Caco-2 (cell line): ENCODE measurements at regions not wholly inside any gene's neighbourhood (a gene's known extent, or its start where the extent isn't known, plus 50 kb on each side); places are given as distances from the start of the nearest gene placed in this dataset.

Experiments used
- BruUV-seq: library from RNA; stranded (reverse); fragments of 400-500 nt; replicated peaks from 2 replicates; lab custom pipeline; 2021; lab: Mats Ljungman, UMichigan
- CTCF ChIA-PET: fragments of 300-600 bp; sonication (Branson Sonifier 250); formaldehyde crosslinking; loops from one replicate; lab custom pipeline; 2022; ENCODE audit warnings: antibody characterized with exemption; lab: Charles Lee
- POLR2A ChIA-PET: fragments of 300-600 bp; sonication (Branson Sonifier 250); formaldehyde crosslinking; loops from one replicate; lab custom pipeline; 2022; ENCODE audit warnings: antibody characterized with exemption; lab: Charles Lee
- DNase-seq, 2 experiments: peaks; one replicate each; pipeline versions ENCODE4 v3.0.0 to v3.0.0-alpha.2; 2020 to 2022
- H3K27me3 ChIP-seq: replicated peaks from 2 replicates; pipeline ENCODE4 v1.6.0; 2011; ENCODE audit warnings: low read length; ENCODE audit not compliant: control insufficient read depth, insufficient read depth
- H3K36me3 ChIP-seq: 2 replicates; pipeline ENCODE4 v1.5.1; 2011; ENCODE audit warnings: low read length; ENCODE audit not compliant: control insufficient read depth, insufficient read depth
- H3K4me1 ChIP-seq: fragments of 250-450 bp; sonication (Bioruptor Pico); 2 replicates; pipeline ENCODE4 v1.5.1; 2020; ENCODE audit warnings: mild to moderate bottlenecking
- H3K4me3 ChIP-seq: 2 replicates; pipeline ENCODE4 v1.5.1; 2011; ENCODE audit warnings: low read depth, mild to moderate bottlenecking, control low read depth, low read length
- H3K9me3 ChIP-seq: fragments of 250-450 bp; sonication (Bioruptor Pico); 2 replicates; pipeline ENCODE4 v1.5.1; 2020; ENCODE audit warnings: mild to moderate bottlenecking, moderate library complexity
- H3K27ac Mint-ChIP-seq: one replicate; pipeline ENCODE4 v1.8.0; 2022; ENCODE audit warnings: mixed read lengths; ENCODE audit not compliant: unreplicated experiment
- H3K27me3 Mint-ChIP-seq: one replicate; pipeline ENCODE4 v1.8.0; 2022; ENCODE audit warnings: mixed read lengths; ENCODE audit not compliant: insufficient read depth, unreplicated experiment
- H3K36me3 Mint-ChIP-seq: one replicate; pipeline ENCODE4 v1.8.0; 2022; ENCODE audit warnings: mild to moderate bottlenecking, mixed read lengths; ENCODE audit not compliant: insufficient read depth, unreplicated experiment
- H3K4me1 Mint-ChIP-seq: one replicate; pipeline ENCODE4 v1.8.0; 2022; ENCODE audit warnings: low read depth, mixed read lengths; ENCODE audit not compliant: unreplicated experiment
- H3K4me3 Mint-ChIP-seq: one replicate; pipeline ENCODE4 v1.8.0; 2022; ENCODE audit warnings: mild to moderate bottlenecking, moderate library complexity, mixed read lengths; ENCODE audit not compliant: unreplicated experiment
- H3K9me3 Mint-ChIP-seq: one replicate; pipeline ENCODE4 v1.8.0; 2022; ENCODE audit warnings: mixed read lengths; ENCODE audit not compliant: unreplicated experiment
- intact Hi-C: fragments of 100-400 bp; cut with micrococcal nuclease; formaldehyde crosslinking; loops from one replicate; pipeline ENCODE4 v1.10.0; 2022; ENCODE audit not compliant: unreplicated experiment
- TF ChIP-seq, protein P1 (sequence below), 2 experiments: fragments of 200-600 bp in 1 of 2; IDR thresholded peaks; 1 replicate in 1 of 2; 2 replicates in 1 of 2; pipeline versions ENCODE4 v1.5.1 to v1.8.0; 2011 to 2022; ENCODE audit warnings: antibody characterized with exemption in 1 of 2, control low read depth in 1 of 2, inconsistent platforms in 1 of 2, low read depth in 1 of 2, low read length in 1 of 2, mild to moderate bottlenecking in 1 of 2, moderate library complexity in 1 of 2; ENCODE audit not compliant: insufficient read depth in 1 of 2, severe bottlenecking in 1 of 2, unreplicated experiment in 1 of 2

DNA sequence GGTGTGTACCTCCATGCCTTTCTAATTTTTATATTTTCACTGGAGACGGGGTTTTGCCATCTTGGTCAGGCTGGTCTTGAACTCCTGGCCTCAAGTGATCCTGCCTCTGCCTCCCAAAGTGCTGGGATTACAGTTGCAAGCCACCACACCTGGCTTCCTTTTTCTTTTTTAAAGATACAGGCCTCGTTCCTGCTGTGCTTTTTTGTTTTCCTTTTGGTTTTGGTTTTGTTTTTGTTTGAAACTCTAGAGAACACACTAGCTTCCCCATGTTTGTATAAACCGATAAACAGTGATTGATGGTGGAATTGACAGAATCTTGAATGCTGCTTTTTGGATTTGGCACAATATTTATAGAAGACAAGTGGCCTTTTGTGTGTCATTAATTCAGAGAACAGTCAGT is 1603.4 kb downstream of the MAT2B start:
- Histone ChIP-seq H3K4me3 (no peak overlapping the region), H3K9me3 (no peaks in the 10 kb centered on the region), H3K4me1 (no peaks in the 10 kb centered on the region), H3K36me3 (no peaks in the 10 kb centered on the region), H3K27me3 (no peaks in the 10 kb centered on the region)
- Mint-ChIP-seq H3K27ac (no peak overlapping the region), H3K4me3 (no peak overlapping the region), H3K4me1 (no peaks in the 10 kb centered on the region), H3K9me3 (no peaks in the 10 kb centered on the region), H3K27me3 (no peaks in the 10 kb centered on the region), H3K36me3 (no peaks in the 10 kb centered on the region)
- POLR2A ChIA-PET, result no interaction called here
- TF ChIP-seq, protein P1, sequence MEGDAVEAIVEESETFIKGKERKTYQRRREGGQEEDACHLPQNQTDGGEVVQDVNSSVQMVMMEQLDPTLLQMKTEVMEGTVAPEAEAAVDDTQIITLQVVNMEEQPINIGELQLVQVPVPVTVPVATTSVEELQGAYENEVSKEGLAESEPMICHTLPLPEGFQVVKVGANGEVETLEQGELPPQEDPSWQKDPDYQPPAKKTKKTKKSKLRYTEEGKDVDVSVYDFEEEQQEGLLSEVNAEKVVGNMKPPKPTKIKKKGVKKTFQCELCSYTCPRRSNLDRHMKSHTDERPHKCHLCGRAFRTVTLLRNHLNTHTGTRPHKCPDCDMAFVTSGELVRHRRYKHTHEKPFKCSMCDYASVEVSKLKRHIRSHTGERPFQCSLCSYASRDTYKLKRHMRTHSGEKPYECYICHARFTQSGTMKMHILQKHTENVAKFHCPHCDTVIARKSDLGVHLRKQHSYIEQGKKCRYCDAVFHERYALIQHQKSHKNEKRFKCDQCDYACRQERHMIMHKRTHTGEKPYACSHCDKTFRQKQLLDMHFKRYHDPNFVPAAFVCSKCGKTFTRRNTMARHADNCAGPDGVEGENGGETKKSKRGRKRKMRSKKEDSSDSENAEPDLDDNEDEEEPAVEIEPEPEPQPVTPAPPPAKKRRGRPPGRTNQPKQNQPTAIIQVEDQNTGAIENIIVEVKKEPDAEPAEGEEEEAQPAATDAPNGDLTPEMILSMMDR (IDR thresholded peaks at IDR 0.05; ENCODE audit: insufficient read depth in 1 of 2, low read depth in 1 of 2, low read length in 1 of 2, severe bottlenecking in 1 of 2, unreplicated experiment in 1 of 2), result no peak
- intact Hi-C loops, result no loop called here
- no peak for DNase-seq
- BruUV-seq, result no TSS peak
- CTCF ChIA-PET, result no interaction called here

GRCh38 chr5:165119175-165119574 is 1613.8 kb downstream of the MAT2B start:
- no peaks in the 10 kb centered on the region for H3K4me1 ChIP-seq
- Mint-ChIP-seq H3K27me3 (no peaks in the 10 kb centered on the region), H3K36me3 (no peaks in the 10 kb centered on the region), H3K9me3 (no peaks in the 10 kb centered on the region), H3K27ac (no peak overlapping the region), H3K4me3 (no peak overlapping the region), H3K4me1 (no peaks in the 10 kb centered on the region)
- H3K9me3 ChIP-seq, result no peaks in the 10 kb centered on the region; the same call in 1 of the 2 replicates
- ChIA-PET POLR2A (no interaction called here), CTCF (no interaction called here)
- intact Hi-C loops, result no loop called here
- no peaks in the 10 kb centered on the region for H3K36me3 ChIP-seq
- no peak for DNase-seq
- no peak overlapping the region for H3K4me3 ChIP-seq
- TF ChIP-seq, protein P1 (IDR thresholded peaks at IDR 0.05; ENCODE audit: insufficient read depth in 1 of 2, low read depth in 1 of 2, low read length in 1 of 2, severe bottlenecking in 1 of 2, unreplicated experiment in 1 of 2), result no peak
- H3K27me3 ChIP-seq, result no peaks in the 10 kb centered on the region
- BruUV-seq, result no TSS peak

DNA sequence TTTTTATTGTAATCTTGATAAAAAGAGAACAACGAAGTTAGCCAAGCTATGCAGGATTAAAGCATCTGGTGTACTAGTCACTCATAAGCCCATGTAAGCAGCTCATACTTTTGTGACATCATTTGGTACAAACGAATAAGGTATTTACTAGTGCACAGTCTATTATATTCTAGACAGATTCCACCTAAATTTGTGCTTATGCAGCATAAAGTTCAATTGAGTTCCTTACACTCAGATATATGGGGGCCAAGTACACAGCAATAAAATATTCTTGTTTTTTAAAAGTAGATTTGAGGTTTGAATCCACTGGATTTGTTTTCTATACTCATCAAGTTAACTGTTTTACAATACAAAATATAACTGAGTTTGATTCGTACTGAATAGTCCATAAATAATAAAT is 1621.2 kb downstream of the MAT2B start:
- no TSS peak for BruUV-seq
- Mint-ChIP-seq H3K27me3 (peaks cover 4% of the 10 kb centered on the region), H3K4me1 (no peaks in the 10 kb centered on the region), H3K9me3 (no peaks in the 10 kb centered on the region), H3K36me3 (no peaks in the 10 kb centered on the region), H3K4me3 (no peak overlapping the region), H3K27ac (no peak overlapping the region)
- no peak for DNase-seq
- no peak overlapping the region for H3K4me3 ChIP-seq
- no peaks in the 10 kb centered on the region for H3K36me3 ChIP-seq
- ChIA-PET CTCF (no interaction called here), POLR2A (no interaction called here)
- intact Hi-C loops, result no loop called here
- TF ChIP-seq, protein P1 (IDR thresholded peaks at IDR 0.05; ENCODE audit: insufficient read depth in 1 of 2, low read depth in 1 of 2, low read length in 1 of 2, severe bottlenecking in 1 of 2, unreplicated experiment in 1 of 2), result no peak
- no peaks in the 10 kb centered on the region for H3K4me1 ChIP-seq
- H3K27me3 ChIP-seq, result no peaks in the 10 kb centered on the region
- H3K9me3 ChIP-seq, result no peaks in the 10 kb centered on the region
